K562 (cell line): ENCODE measurements at regions not wholly inside any gene's neighbourhood (a gene's known extent, or its start where the extent isn't known, plus 50 kb on each side); places are given as distances from the start of the nearest gene placed in this dataset.

Source experiments
- BRCA1 ChIP-seq, 2 experiments: fragments of 450-650 bp in 1 of 2; sonication (generic) in 1 of 2; formaldehyde crosslinking in 1 of 2; IDR thresholded peaks; 2 replicates each; pipeline versions ENCODE4 v1.5.0 to v1.6.1; 2017 to 2020; ENCODE audit warnings: mild to moderate bottlenecking in 1 of 2, missing genetic modification reagents in 1 of 2
- C11orf30 ChIP-seq: fragments of 450-650 bp; IDR thresholded peaks from 2 replicates; pipeline ENCODE4 v1.6.1; 2016; ENCODE audit warnings: low read depth, mild to moderate bottlenecking
- CHD7 ChIP-seq: fragments of 200-600 bp; sonication (generic); IDR thresholded peaks from one replicate; pipeline ENCODE4 v1.6.1; 2012; ENCODE audit warnings: mild to moderate bottlenecking, low read depth, low read length, inconsistent platforms
- EGR1 ChIP-seq: fragments of 450-650 bp; conservative IDR thresholded peaks from 2 replicates; pipeline ENCODE4 v1.6.1; 2017; ENCODE audit warnings: mild to moderate bottlenecking
- EWSR1 ChIP-seq: fragments of 450-650 bp; IDR thresholded peaks from 2 replicates; pipeline ENCODE4 v1.6.1; 2018; ENCODE audit warnings: borderline replicate concordance, mild to moderate bottlenecking, low read depth, moderate library complexity; ENCODE audit not compliant: partially characterized antibody
- HCFC1 ChIP-seq: IDR thresholded peaks from 2 replicates; pipeline ENCODE4 v1.6.1; 2012; ENCODE audit warnings: low read depth, low read length, improper control_type of control experiment
- IRF9 ChIP-seq: fragments of 450-650 bp; IDR thresholded peaks from 2 replicates; pipeline ENCODE4 v1.6.1; 2016; ENCODE audit warnings: missing biosample characterization, missing genetic modification characterization
- MYNN ChIP-seq, 2 experiments: sonication (generic); formaldehyde crosslinking in 1 of 2; IDR thresholded peaks; 2 replicates each; pipeline versions ENCODE4 v1.5.0 to v1.6.1; 2016 to 2020; ENCODE audit warnings: antibody characterized with exemption in 1 of 2, missing genetic modification reagents in 1 of 2
- PHF8 ChIP-seq: fragments of 200-600 bp; sonication (generic); IDR thresholded peaks from 2 replicates; pipeline ENCODE4 v1.6.1; 2012; ENCODE audit warnings: mixed run types, mild to moderate bottlenecking, inconsistent platforms, low read length, moderate library complexity, borderline replicate concordance
- SMARCB1 ChIP-seq: IDR thresholded peaks from 2 replicates; pipeline ENCODE4 v1.6.1; 2011; ENCODE audit warnings: improper control_type of control experiment, low read depth; ENCODE audit not compliant: insufficient read length
- TFAP4 ChIP-seq: sonication (generic); formaldehyde crosslinking; IDR thresholded peaks from 2 replicates; pipeline ENCODE4 v1.8.0; 2022; ENCODE audit warnings: missing genetic modification reagents, mild to moderate bottlenecking, moderate library complexity, borderline replicate concordance
- ZEB2 ChIP-seq: fragments of 450-650 bp; IDR thresholded peaks from 2 replicates; pipeline ENCODE4 v1.6.1; 2016
- ZNF217 ChIP-seq: sonication (generic); formaldehyde crosslinking; IDR thresholded peaks from 2 replicates; pipeline ENCODE4 v1.8.0; 2022; ENCODE audit warnings: mild to moderate bottlenecking, missing genetic modification reagents
- ZNF740 ChIP-seq, 3 experiments: fragments of 200-800 bp in 1 of 3; sonication (Bioruptor generic) in 1 of 3; sonication (generic) in 1 of 3; formaldehyde crosslinking in 1 of 3; IDR thresholded peaks; 2 replicates each; pipeline versions ENCODE4 v1.6.1 to v1.8.0; 2016 to 2022; ENCODE audit warnings: mild to moderate bottlenecking in 2 of 3, missing compliant biosample characterization in 2 of 3, missing genetic modification characterization in 2 of 3, missing genetic modification reagents in 1 of 3

- no peak for TF ChIP-seq BRCA1 (IDR thresholded peaks at IDR 0.05)
- no peak for TF ChIP-seq BRCA1 (CRISPR knock-in tag; IDR thresholded peaks at IDR 0.05)
- no peak for TF ChIP-seq HCFC1
- peak; percentile 70 for TF ChIP-seq C11orf30
- TF ChIP-seq EWSR1 = no peak
- TF ChIP-seq SMARCB1 = no peak
- TF ChIP-seq IRF9 = no peak
- no peak for TF ChIP-seq CHD7
- TF ChIP-seq PHF8 = no peak
- TF ChIP-seq MYNN (IDR thresholded peaks at IDR 0.05) = no peak
- no peak for TF ChIP-seq MYNN (CRISPR knock-in tag; IDR thresholded peaks at IDR 0.05)
- no peak for TF ChIP-seq ZNF740 (CRISPR knock-in tag; IDR thresholded peaks at IDR 0.05)
- TF ChIP-seq ZNF740 (tag; IDR thresholded peaks at IDR 0.05) = no peak
- TF ChIP-seq TFAP4 (CRISPR knock-in tag) = peak; percentile 30; the same call in 1 of the 2 replicates
- no peak for TF ChIP-seq ZNF217 (CRISPR knock-in tag)
- no peak for TF ChIP-seq EGR1
- TF ChIP-seq ZEB2 = no peak
Measured at GRCh38 chr7:135803143-135803542, 54.5 kb upstream of the FAM180A start (continued).
